ENCODE measurements at regions not wholly inside any gene's neighbourhood (a gene's known extent, or its start where the extent isn't known, plus 50 kb on each side); places are given as distances from the start of the nearest gene placed in this dataset.
"Not testable (repeated sequence)": the region's sequence is repeated elsewhere in the genome, so short reads cannot be mapped to it uniquely, and the experiment has no call there.

GRCh38 chr20:40965671-40966070 lies 63.0 kb upstream of the TOP1 start:
- Mint-ChIP-seq H3K36me3 (no peaks in the 10 kb centered on the region), H3K27ac (no peak overlapping the region)
- DNase-seq (ENCODE audit: low spot score in 2 of 2, unreplicated experiment in 2 of 2): no peak

GRCh38 chr20:40966103-40966502 lies 62.5 kb upstream of the TOP1 start:
- Mint-ChIP-seq H3K27me3 (ENCODE audit: low read depth) (peaks cover 10% of the 10 kb centered on the region), H3K4me1 (peaks cover 4% of the 10 kb centered on the region), H3K27ac (no peak overlapping the region), H3K4me3 (no peak overlapping the region), H3K9me3 (no peaks in the 10 kb centered on the region), H3K36me3 (no peaks in the 10 kb centered on the region)
- no peak for DNase-seq (ENCODE audit: low spot score in 2 of 2, unreplicated experiment in 2 of 2)
- TF ChIP-seq CTCF (IDR thresholded peaks at IDR 0.05; ENCODE audit: unreplicated experiment): peak; percentile 49

More at GRCh38 chr20:40965671-40966070, 63.0 kb upstream of the TOP1 start:
- H3K4me1 Mint-ChIP-seq: peaks cover 4% of the 10 kb centered on the region
- H3K4me3 Mint-ChIP-seq: no peak overlapping the region
- peaks cover 10% of the 10 kb centered on the region for H3K27me3 Mint-ChIP-seq (ENCODE audit: low read depth)
- no peaks in the 10 kb centered on the region for H3K9me3 Mint-ChIP-seq
- no peak for TF ChIP-seq CTCF (IDR thresholded peaks at IDR 0.05; ENCODE audit: unreplicated experiment)

GRCh38 chr20:40966516-40967185 lies 62.0 kb upstream of the TOP1 start:
- TF ChIP-seq CTCF (IDR thresholded peaks at IDR 0.05; ENCODE audit: unreplicated experiment): no peak
- H3K27ac Mint-ChIP-seq: no peak overlapping the region
- H3K9me3 Mint-ChIP-seq: no peaks in the 10 kb centered on the region
- peaks cover 10% of the 10 kb centered on the region for H3K27me3 Mint-ChIP-seq (ENCODE audit: low read depth)
- peaks cover 4% of the 10 kb centered on the region for H3K4me1 Mint-ChIP-seq
- no peaks in the 10 kb centered on the region for H3K36me3 Mint-ChIP-seq
- H3K4me3 Mint-ChIP-seq: no peak overlapping the region
- DNase-seq (ENCODE audit: low spot score in 2 of 2, unreplicated experiment in 2 of 2): no peak

GRCh38 chr20:40967700-40968099 lies 60.9 kb upstream of the TOP1 start:
- peaks cover 7% of the 10 kb centered on the region for H3K27me3 Mint-ChIP-seq (ENCODE audit: low read depth)
- no peak overlapping the region for H3K4me3 Mint-ChIP-seq
- H3K27ac Mint-ChIP-seq: no peak overlapping the region
- H3K9me3 Mint-ChIP-seq: no peaks in the 10 kb centered on the region
- H3K36me3 Mint-ChIP-seq: no peaks in the 10 kb centered on the region
- H3K4me1 Mint-ChIP-seq: peaks cover 4% of the 10 kb centered on the region
- TF ChIP-seq CTCF (IDR thresholded peaks at IDR 0.05; ENCODE audit: unreplicated experiment): no peak
- no peak for DNase-seq (ENCODE audit: low spot score in 2 of 2, unreplicated experiment in 2 of 2)

GRCh38 chr20:40968816-40969562 lies 59.6 kb upstream of the TOP1 start:
- H3K9me3 Mint-ChIP-seq; H3K4me1 Mint-ChIP-seq; H3K27ac Mint-ChIP-seq; H3K36me3 Mint-ChIP-seq; H3K27me3 Mint-ChIP-seq (ENCODE audit: low read depth): not testable (repeated sequence)
- peak; percentile 72 to 91 for DNase-seq (ENCODE audit: low spot score in 2 of 2, unreplicated experiment in 2 of 2)
- peak; percentile 90 for TF ChIP-seq CTCF (IDR thresholded peaks at IDR 0.05; ENCODE audit: unreplicated experiment)
- H3K4me3 Mint-ChIP-seq: peak overlapping the region; percentile 50
